CD14-positive monocyte (primary cell): ENCODE measurements at regions not wholly inside any gene's neighbourhood (a gene's known extent, or its start where the extent isn't known, plus 50 kb on each side); places are given as distances from the start of the nearest gene placed in this dataset.

Source experiments
- DNase-seq, 3 donors: peaks; one replicate each; pipeline ENCODE4 v3.0.0-alpha.2; 2011 to 2022
- H2AFZ ChIP-seq: 2 replicates; pipeline ENCODE4 v1.6.0; 2012; ENCODE audit warnings: mild to moderate bottlenecking, low read depth, low read length, inconsistent platforms; ENCODE audit not compliant: insufficient read depth, poor library complexity, severe bottlenecking
- H3K27ac ChIP-seq, 2 donors: 1 replicate in 1 of 2; 2 replicates in 1 of 2; pipeline ENCODE4 v1.5.1; 2012 to 2013; ENCODE audit warnings: low read length in 2 of 2, control low read depth in 1 of 2, inconsistent platforms in 1 of 2, low read depth in 1 of 2, mild to moderate bottlenecking in 1 of 2
- H3K27me3 ChIP-seq, 2 donors: one replicate each; pipeline versions ENCODE4 v1.6.0 to v1.6.1; 2011 to 2013; ENCODE audit warnings: low read length in 2 of 2; ENCODE audit not compliant: control insufficient read depth in 2 of 2, insufficient read depth in 2 of 2
- H3K36me3 ChIP-seq, 2 donors: replicated peaks in 1 of 2; 1 replicate in 1 of 2; 2 replicates in 1 of 2; pipeline versions ENCODE4 v1.5.1 to v1.6.1; 2012 to 2013; ENCODE audit warnings: low read length in 2 of 2, control low read depth in 1 of 2, inconsistent platforms in 1 of 2, mild to moderate bottlenecking in 1 of 2; ENCODE audit not compliant: insufficient read depth in 2 of 2, control insufficient read depth in 1 of 2
- H3K4me1 ChIP-seq, 2 donors: 1 replicate in 1 of 2; 2 replicates in 1 of 2; pipeline versions ENCODE4 v1.5.1 to v1.6.1; 2012 to 2013; ENCODE audit warnings: low read length in 2 of 2, control low read depth in 1 of 2, inconsistent platforms in 1 of 2, mild to moderate bottlenecking in 1 of 2, moderate library complexity in 1 of 2; ENCODE audit not compliant: insufficient read depth in 2 of 2, control insufficient read depth in 1 of 2
- H3K4me2 ChIP-seq: replicated peaks from 2 replicates; pipeline ENCODE3; 2012; ENCODE audit warnings: low read length, moderate library complexity, mild to moderate bottlenecking; ENCODE audit not compliant: poor library complexity, severe bottlenecking; ENCODE audit errors: extremely low read depth
- H3K4me3 ChIP-seq, 3 experiments: fragments of 200-600 bp in 1 of 3; sonication (generic) in 1 of 3; replicated peaks in 1 of 3; 1 replicate in 2 of 3; 2 replicates in 1 of 3; pipeline ENCODE4 v1.5.1; 2011 to 2013; ENCODE audit warnings: low read length in 3 of 3, mild to moderate bottlenecking in 3 of 3, control low read depth in 2 of 3, low read depth in 2 of 3, inconsistent platforms in 1 of 3, moderate library complexity in 1 of 3
- H3K79me2 ChIP-seq: 2 replicates; pipeline ENCODE4 v1.6.0; 2012; ENCODE audit warnings: mild to moderate bottlenecking, control low read depth, inconsistent platforms, low read length, moderate library complexity; ENCODE audit not compliant: insufficient read depth
- H3K9ac ChIP-seq: 2 replicates; pipeline ENCODE4 v1.6.0; 2017; ENCODE audit warnings: low read length, mild to moderate bottlenecking; ENCODE audit not compliant: insufficient read depth, poor library complexity, severe bottlenecking
- H3K9me3 ChIP-seq, 2 donors: replicated peaks in 1 of 2; 1 replicate in 1 of 2; 2 replicates in 1 of 2; pipeline versions ENCODE4 v1.5.1 to v1.6.1; 2012 to 2013; ENCODE audit warnings: low read length in 2 of 2, control low read depth in 1 of 2; ENCODE audit not compliant: control insufficient read depth in 1 of 2, insufficient read depth in 1 of 2
- H4K20me1 ChIP-seq: 2 replicates; pipeline ENCODE4 v1.6.0; 2012; ENCODE audit warnings: mild to moderate bottlenecking, low read length, control low read depth, moderate library complexity; ENCODE audit not compliant: insufficient read depth
- H3K27ac Mint-ChIP-seq, 7 donors: one replicate each; pipeline ENCODE4 v1.8.0; 2020; ENCODE audit warnings: mild to moderate bottlenecking in 7 of 7, mixed read lengths in 7 of 7, moderate library complexity in 6 of 7, inconsistent platforms in 2 of 7
- H3K27me3 Mint-ChIP-seq, 3 donors: one replicate each; pipeline ENCODE4 v1.8.0; 2021 to 2022; ENCODE audit warnings: low read depth in 3 of 3, mild to moderate bottlenecking in 3 of 3, mixed read lengths in 3 of 3, moderate library complexity in 3 of 3, inconsistent platforms in 1 of 3
- H3K36me3 Mint-ChIP-seq, 2 donors: one replicate each; pipeline ENCODE4 v1.8.0; 2020; ENCODE audit warnings: mixed read lengths in 2 of 2, inconsistent platforms in 1 of 2, mild to moderate bottlenecking in 1 of 2
- H3K4me1 Mint-ChIP-seq: one replicate; pipeline ENCODE4 v1.8.0; 2020; ENCODE audit warnings: mild to moderate bottlenecking, mixed read lengths
- H3K4me3 Mint-ChIP-seq, 2 donors: one replicate each; pipeline ENCODE4 v1.8.0; 2020; ENCODE audit warnings: mild to moderate bottlenecking in 2 of 2, mixed read lengths in 2 of 2, moderate library complexity in 1 of 2
- H3K9me3 Mint-ChIP-seq, 7 donors: one replicate each; pipeline ENCODE4 v1.8.0; 2020 to 2022; ENCODE audit warnings: mixed read lengths in 7 of 7, mild to moderate bottlenecking in 6 of 7, moderate library complexity in 6 of 7, inconsistent platforms in 2 of 7
- CTCF ChIP-seq: fragments of 200-600 bp; IDR thresholded peaks from one replicate; pipeline ENCODE4 v1.8.0; 2022; ENCODE audit warnings: antibody characterized with exemption, mild to moderate bottlenecking
- WGBS: methylation state at CpG from one replicate; pipeline ENCODE4 v1.1.5; 2013; ENCODE audit warnings: missing lambda C conversion rate; ENCODE audit not compliant: insufficient coverage; 5-methylcytosine and 5-hydroxymethylcytosine counted together
- intact Hi-C, 2 donors: fragments of 100-400 bp; cut with micrococcal nuclease; formaldehyde crosslinking; loops; one replicate each; pipeline versions ENCODE4 v1.15.0 to v1.15.1; 2023

DNA sequence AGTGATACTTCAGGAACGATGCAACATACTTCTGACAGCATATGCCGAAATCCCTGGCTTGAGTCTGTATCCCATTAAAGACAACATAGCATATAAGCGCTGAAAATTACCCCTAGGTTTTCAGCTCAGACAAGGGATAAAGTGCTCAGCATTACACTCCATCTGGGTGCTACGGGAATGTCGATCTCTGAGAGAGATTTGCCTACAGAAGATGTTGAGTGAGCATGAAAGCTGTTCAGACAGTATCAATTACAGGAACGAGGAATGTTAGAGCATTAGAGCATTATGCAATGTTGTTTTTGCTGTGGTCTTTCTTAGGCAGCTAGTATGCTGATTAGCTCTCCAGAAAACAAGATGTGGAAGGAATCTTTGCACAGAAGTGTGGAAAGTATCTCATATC lies 484.5 kb downstream of the LIG4 start:
- H3K9me3 ChIP-seq = peaks cover 0 to 3% of the 10 kb centered on the region in 2 donors
- Mint-ChIP-seq H3K4me1 (no peaks in the 10 kb centered on the region), H3K27ac (no peak overlapping the region), H3K36me3 (no peaks in the 10 kb centered on the region), H3K27me3 (no peaks in the 10 kb centered on the region), H3K9me3 (peaks cover 0 to 9% (median 3%) of the 10 kb centered on the region in 7 donors), H3K4me3 (no peak overlapping the region)
- H3K27me3 ChIP-seq = no peaks in the 10 kb centered on the region
- H2AFZ ChIP-seq = no peak overlapping the region
- intact Hi-C loops = no loop called here
- no peak overlapping the region for H3K4me2 ChIP-seq
- no peak for DNase-seq
- WGBS = 100% methylated on average over 2 of the region's 6 CpGs
- no peak overlapping the region for H3K9ac ChIP-seq
- no peaks in the 10 kb centered on the region for H4K20me1 ChIP-seq
- no peak overlapping the region for H3K27ac ChIP-seq
- H3K4me3 ChIP-seq = no peak overlapping the region
- H3K36me3 ChIP-seq = no peaks in the 10 kb centered on the region
- no peaks in the 10 kb centered on the region for H3K79me2 ChIP-seq
- no peak for TF ChIP-seq CTCF
- no peaks in the 10 kb centered on the region for H3K4me1 ChIP-seq

DNA sequence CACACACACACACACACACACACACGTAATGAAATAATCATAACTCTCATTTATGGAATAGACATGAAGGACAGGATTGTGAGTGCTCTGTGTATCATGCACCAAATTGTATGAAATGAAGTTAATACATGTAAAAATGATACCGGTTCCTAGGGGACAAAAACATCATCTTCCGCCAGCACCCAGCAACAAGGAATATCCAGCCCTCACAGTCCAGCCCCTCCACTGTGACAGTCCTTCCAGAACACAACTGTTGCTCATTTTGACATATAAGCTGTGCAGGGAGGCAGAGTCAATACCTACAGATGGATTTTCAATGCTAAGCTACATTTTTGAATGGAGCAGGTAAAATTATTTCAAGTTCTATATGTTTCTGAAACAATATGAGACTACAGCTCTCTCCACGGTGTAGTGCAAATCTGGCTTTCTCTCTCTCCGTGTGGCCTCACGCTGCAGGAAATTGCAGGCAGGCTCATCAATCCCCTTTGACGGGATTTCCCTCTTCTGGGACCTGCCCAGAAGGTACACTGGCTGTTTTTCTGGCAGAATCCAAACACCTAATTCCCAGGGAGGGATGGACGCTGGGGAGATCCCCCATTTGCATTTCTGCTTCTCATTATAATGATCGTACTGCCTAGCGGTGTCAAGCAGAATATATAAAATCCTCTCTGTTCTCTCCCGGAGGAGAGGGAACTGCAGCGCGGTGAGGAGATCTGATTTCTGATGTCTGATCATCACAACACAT lies 494.0 kb downstream of the LIG4 start:
- peaks cover 0 to 1% (median 0%) of the 10 kb centered on the region in 3 donors for H3K27me3 Mint-ChIP-seq
- intact Hi-C loops = no loop called here
- H3K4me3 ChIP-seq = no peak overlapping the region
- DNase-seq = no peak
- no peak for TF ChIP-seq CTCF
- no peak overlapping the region for H3K9ac ChIP-seq
- H3K4me3 Mint-ChIP-seq = no peak overlapping the region
- no peak overlapping the region for H3K4me2 ChIP-seq
- H2AFZ ChIP-seq = no peak overlapping the region
- H3K9me3 ChIP-seq = peaks cover 14 to 15% of the 10 kb centered on the region in 2 donors
- no peaks in the 10 kb centered on the region for H3K27me3 ChIP-seq
- no peaks in the 10 kb centered on the region for H3K4me1 ChIP-seq
- H3K9me3 Mint-ChIP-seq = peaks cover 2 to 17% (median 6%) of the 10 kb centered on the region in 7 donors
- no peaks in the 10 kb centered on the region for H3K4me1 Mint-ChIP-seq
- no peaks in the 10 kb centered on the region for H3K79me2 ChIP-seq
- no peak overlapping the region for H3K27ac ChIP-seq
- H3K36me3 Mint-ChIP-seq = no peaks in the 10 kb centered on the region
- H3K27ac Mint-ChIP-seq = no peak overlapping the region
- H4K20me1 ChIP-seq = no peaks in the 10 kb centered on the region
- H3K36me3 ChIP-seq = no peaks in the 10 kb centered on the region
- 18% methylated on average over 4 of the region's 13 CpGs for WGBS
